ENCODE measurements at regions not wholly inside any gene's neighbourhood (a gene's known extent, or its start where the extent isn't known, plus 50 kb on each side); places are given as distances from the start of the nearest gene placed in this dataset.

DNA sequence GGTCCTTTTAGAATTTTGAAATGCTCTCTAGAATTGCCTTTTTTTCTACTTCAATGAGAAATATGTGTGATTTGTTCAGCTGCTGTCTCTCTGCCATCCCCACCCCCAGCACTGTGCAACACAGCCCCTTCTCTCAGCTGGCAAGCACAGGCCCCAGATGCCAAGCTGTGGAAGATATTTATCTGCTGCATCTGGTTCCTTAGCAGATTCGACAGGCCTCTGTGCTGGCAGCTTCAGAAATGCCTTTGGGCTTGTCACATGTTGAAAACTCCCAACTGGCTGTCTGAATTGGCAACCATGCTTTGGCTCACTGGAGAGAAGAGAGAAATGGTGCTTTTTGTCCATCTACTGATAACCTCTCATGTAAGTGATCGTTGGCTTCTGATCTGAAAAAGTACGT, 206.7 kb upstream of the C1orf87 start (continued):
- TF ChIP-seq POLR2AphosphoS5 (IDR thresholded peaks at IDR 0.05; ENCODE audit: low read depth, low read length) (no peak), GABPA (IDR thresholded peaks at IDR 0.05; ENCODE audit: borderline replicate concordance, insufficient read depth, low read length) (no peak), CHD2 (IDR thresholded peaks at IDR 0.05; ENCODE audit: low read length) (no peak), TAF1 (IDR thresholded peaks at IDR 0.05; ENCODE audit: low read depth, low read length) (no peak)
